ENCODE measurements at regions not wholly inside any gene's neighbourhood (a gene's known extent, or its start where the extent isn't known, plus 50 kb on each side); places are given as distances from the start of the nearest gene placed in this dataset.
"Not testable (repeated sequence)": the region's sequence is repeated elsewhere in the genome, so short reads cannot be mapped to it uniquely, and the experiment has no call there.

DNA sequence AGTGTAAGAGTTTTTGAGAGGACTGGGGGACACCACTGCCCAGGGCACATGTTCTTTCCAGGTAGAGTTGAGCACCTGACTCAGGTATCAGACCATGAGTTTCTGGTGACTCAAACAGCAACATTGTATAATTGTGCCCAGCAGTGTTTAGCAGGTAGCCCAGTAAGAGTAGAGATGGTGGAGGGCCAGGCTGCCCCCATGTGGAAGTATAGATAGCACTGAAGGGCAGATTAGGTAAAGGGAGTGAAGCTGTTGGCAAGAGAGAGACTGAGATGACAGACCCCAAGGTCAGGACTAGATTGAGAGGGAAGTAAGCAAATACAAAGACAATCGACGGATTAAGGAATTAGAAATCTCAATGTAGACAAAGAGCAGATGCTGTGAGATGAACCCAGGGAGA is 74.6 kb downstream of the TRIM42 start:
- ATAC-seq (no peak), DNase-seq (no peak)

DNA sequence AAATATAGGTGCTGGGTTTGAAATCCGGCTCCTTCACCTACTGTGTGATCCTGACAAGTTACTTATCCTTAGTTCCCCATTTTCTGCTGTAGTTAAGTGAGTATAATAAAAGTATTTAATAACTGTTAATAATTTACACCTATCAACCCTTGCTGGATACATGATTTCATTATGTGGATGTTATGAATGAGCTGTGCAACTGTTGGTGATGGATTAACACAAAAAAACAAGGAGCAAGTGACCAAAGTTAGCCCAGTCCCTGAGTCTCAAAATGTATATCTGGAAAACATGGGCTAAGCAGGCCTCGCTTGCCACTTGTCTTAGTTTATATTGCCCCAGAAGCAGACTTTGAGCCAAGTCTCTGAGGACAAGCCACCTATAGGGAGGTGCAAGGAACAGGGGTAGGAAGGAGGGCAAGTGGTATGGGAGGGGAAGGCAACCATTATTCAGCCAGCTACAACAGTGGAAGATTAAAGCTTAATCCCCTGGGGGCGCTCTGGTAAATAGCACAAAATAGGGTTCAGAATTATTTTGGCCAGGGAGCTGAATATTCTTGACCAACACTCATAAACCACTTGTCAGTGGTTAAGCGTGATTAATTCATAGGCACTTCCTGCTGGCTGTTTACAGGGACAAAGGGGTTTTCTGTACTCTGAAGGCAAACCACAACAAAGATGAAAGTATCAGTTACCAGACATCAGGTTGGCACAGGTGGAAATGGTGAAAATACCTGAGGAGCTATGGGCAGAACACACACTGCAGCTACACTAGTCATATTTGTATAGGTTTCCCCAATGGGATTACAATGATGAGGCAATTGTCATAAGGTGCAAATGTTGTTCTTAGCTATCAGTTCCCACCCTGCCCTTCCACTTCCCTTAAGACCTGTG is 76.2 kb downstream of the TRIM42 start:
- DNase-seq, result no peak
- no peak for ATAC-seq

DNA sequence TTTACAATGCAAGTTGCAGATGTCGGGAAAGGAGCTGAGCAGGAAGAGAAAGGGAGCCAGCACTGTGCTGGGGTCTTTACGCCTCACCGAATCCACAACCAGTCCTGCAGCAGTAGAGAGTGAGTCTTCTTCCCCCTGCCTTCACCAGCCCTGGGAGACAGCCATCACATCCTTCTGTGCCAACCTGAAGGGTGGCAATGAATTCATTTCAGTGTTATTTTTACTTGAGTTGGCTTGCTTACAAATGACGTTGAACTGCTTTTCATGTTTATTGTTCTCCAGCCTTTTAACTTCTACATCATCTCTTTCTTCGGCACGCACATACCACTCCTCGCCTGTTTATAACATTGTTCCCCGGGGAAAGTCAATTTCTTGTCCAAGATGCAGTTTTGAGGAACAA is 77.1 kb downstream of the TRIM42 start:
- no peak for ATAC-seq
- no peak for DNase-seq

- no peak for DNase-seq
- ATAC-seq, result no peak
These were observed 78.6 kb downstream of the TRIM42 start for GRCh38 chr3:140756240-140757016.

DNA sequence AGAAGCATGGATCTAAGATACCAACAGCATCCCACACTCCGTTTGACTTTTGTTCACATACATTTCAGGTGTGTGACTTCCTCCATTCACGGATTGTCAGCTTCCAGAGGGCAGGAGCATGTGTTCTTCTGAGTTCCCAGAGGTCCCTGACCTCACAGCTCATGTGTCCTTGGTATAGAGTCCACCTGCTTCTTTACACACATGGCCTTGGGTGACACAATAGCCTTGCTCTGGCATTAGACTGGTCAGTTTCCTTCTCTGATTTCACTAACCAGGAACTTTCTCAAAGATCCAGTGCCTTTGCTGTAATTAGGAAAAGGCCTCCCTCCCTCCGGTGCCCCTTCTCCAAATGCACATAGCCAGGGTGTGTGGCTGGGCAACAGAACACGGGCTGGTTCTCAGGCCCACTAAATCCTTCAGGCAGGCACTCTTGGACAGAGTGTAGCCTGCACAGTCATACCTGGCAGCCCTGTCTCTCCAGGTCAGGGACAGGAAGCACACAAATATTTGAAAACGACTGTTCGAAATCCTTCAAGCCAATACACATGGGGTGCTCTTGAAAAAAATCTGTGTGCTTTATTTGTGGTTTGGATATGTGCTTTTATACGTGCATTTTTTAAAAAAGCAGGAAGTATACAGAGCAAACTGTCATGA is 81.1 kb downstream of the TRIM42 start:
- no peak for DNase-seq
- ATAC-seq, result no peak

GRCh38 chr3:140760324-140761075 is 82.6 kb downstream of the TRIM42 start:
- no peak for ATAC-seq
- no peak for DNase-seq

GRCh38 chr3:140761076-140761639 is 83.3 kb downstream of the TRIM42 start:
- ATAC-seq (no peak), DNase-seq (no peak)

DNA sequence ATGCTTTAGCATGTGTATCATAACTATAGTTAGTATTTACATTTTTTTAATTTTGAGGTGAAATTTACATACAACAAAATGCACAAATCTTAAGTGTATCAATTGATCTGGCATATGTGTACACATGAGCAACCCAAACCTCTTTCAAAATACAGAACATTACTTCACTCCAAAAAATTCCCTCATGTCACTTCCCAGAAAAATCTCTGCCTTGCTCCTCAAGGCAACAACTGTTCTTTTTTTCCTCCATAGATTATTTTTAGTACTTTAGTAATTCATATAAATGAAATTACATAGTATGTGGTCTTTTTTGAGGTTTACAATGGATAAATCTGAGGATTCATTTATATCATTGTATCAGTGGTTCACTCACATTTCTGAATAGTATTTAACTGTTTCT is 84.9 kb downstream of the TRIM42 start:
- ATAC-seq (no peak), DNase-seq (no peak)

GRCh38 chr3:140763532-140763931 is 85.7 kb downstream of the TRIM42 start:
- DNase-seq, result no peak
- no peak for ATAC-seq

DNA sequence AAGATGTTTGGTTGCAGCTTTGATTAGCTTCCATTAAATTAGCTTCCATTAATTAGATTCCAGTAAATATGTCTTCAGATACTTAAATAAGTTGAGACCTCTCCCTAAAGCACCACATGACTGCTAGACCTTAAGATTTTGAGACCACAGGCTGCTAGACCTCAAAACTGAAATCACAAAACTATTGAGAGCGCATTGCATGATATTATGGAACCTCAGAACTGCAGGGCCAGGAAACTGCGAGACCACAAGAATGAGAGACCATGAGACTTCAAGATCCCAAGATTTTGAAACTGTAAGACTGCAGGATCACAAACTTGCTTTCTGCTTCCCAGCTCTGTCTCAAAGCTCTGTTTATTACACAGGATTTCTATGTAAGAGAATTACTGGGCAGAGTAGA is 87.4 kb downstream of the TRIM42 start:
- DNase-seq (no peak), ATAC-seq (no peak)

DNA sequence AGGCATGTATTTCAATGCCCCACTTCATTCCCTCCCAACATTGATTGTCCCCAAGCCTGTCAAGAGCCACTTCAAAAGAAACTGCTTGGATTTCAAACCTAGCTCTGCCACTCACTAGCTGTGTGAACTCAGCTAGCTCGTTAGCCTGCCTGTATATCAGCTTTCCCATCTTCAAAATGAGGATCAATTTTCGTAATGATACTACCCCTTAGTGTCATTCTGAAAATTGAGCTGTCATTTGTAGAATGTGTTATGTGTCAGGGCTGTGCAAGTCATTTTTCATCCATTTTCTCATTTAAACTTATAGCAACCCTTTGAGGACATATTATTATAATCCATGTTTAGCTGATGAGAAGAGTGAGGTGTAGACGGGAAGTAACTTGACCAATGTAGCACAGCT is 88.6 kb downstream of the TRIM42 start:
- no peak for ATAC-seq

GRCh38 chr3:140767566-140767965 is 89.7 kb downstream of the TRIM42 start:
- no peak for DNase-seq
- no peak for ATAC-seq

More for the DNA sequence above, 88.6 kb downstream of the TRIM42 start:
- no peak for DNase-seq

DNA sequence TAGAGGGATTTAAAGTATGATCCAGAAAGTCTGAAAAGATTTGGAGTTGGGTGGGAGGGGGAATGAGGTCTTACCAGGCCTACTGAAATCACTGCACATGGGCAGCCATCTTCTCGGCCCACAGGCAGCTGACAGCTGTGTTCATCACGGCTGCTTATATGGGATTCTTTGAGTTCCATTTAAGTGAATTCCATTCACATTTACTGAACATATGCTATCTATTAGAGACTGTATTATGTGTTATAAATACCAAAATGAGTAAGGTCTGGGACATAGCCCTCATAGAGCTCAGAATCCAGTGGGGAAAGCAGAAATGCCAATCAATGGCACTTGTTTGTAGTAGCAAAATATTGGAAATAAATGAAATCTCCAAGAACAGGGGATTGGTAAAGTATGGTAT is 91.1 kb downstream of the TRIM42 start:
- DNase-seq (no peak), ATAC-seq (no peak)

- ATAC-seq (no peak), DNase-seq (no peak)
These were observed 92.1 kb downstream of the TRIM42 start for GRCh38 chr3:140769951-140770350.

- DNase-seq (no peak), ATAC-seq (no peak)
These were observed 93.3 kb downstream of the TRIM42 start for GRCh38 chr3:140770977-140771667.

- ATAC-seq, result no peak
- no peak for DNase-seq
These were observed 99.9 kb downstream of the TRIM42 start for GRCh38 chr3:140777631-140778233.

GRCh38 chr3:140791368-140791767 is 113.5 kb downstream of the TRIM42 start:
- no peak for ATAC-seq
- DNase-seq, result no peak

- DNase-seq, result no peak
- ATAC-seq, result no peak
These were observed 116.6 kb downstream of the TRIM42 start for GRCh38 chr3:140794507-140794906.

DNA sequence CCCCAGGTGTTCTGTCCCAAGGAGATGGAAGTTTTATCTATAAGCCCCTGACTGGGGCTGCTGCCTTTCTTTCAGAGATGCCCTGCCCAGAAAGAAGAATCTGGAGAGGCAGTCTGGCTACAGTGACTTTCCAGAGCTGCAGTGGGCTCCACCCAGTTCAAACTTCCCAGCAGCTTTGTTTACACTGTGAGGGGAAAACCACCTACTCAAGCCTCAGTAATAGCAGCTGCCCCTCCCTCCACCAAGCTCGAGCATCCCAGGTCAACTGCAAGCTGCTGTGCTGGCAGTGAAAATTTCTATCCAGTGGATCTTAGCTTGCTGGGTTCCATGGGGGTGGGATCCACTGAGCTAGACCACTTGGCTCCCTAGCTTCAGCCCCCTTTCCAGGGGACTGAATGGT is 125.0 kb downstream of the TRIM42 start:
- not testable (repeated sequence) for DNase-seq, ATAC-seq

- no peak for ATAC-seq
- no peak for DNase-seq
These were observed 131.5 kb downstream of the TRIM42 start for GRCh38 chr3:140809316-140809715.

Measured in stimulated activated naive CD8-positive, alpha-beta T cell treated with anti-CD3 and anti-CD28 coated beads, Interleukin-15, Interleukin-2, amounts not matched to agents 100 U/mL and 50 U/mL, for 24 hours (primary cell).